Neuron (in vitro differentiated cells): ENCODE measurements at regions not wholly inside any gene's neighbourhood (a gene's known extent, or its start where the extent isn't known, plus 50 kb on each side); places are given as distances from the start of the nearest gene placed in this dataset.
"Not testable (repeated sequence)": the region's sequence is repeated elsewhere in the genome, so short reads cannot be mapped to it uniquely, and the experiment has no call there.

Source experiments
- H2AFZ ChIP-seq: one replicate; pipeline ENCODE4 v1.6.1; 2013; ENCODE audit warnings: low read depth, mild to moderate bottlenecking, inconsistent platforms, low read length, moderate library complexity
- H3K27me3 ChIP-seq: one replicate; pipeline ENCODE4 v1.6.1; 2013; ENCODE audit warnings: low read length; ENCODE audit not compliant: insufficient read depth
- H3K36me3 ChIP-seq: one replicate; pipeline ENCODE4 v1.6.1; 2013; ENCODE audit warnings: low read length; ENCODE audit not compliant: insufficient read depth
- H3K4me1 ChIP-seq: one replicate; pipeline ENCODE4 v1.6.1; 2013; ENCODE audit warnings: low read length; ENCODE audit not compliant: insufficient read depth
- H3K4me3 ChIP-seq: 2 replicates; pipeline ENCODE4 v1.5.1; 2013; ENCODE audit warnings: mild to moderate bottlenecking, low read length, moderate library complexity
- H3K9me3 ChIP-seq: one replicate; pipeline ENCODE4 v1.6.1; 2013; ENCODE audit warnings: low read length

DNA sequence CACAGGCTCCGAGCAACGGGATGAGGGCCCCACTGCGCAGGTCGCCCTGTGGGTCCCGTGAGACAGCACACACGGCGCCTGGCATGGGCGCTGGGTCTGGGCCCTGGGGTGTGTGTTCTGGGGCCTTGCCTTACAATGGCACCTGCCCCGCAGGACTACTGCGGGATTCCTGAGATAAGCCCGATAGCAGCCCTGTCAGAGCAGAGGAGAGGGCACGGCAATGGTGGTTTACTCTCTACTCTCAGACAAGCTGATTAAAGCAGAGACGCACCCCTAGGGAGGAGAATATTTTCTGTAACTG is 151.1 kb downstream of the NPIPB11 start:
- not testable (repeated sequence) for H3K36me3 ChIP-seq, H3K27me3 ChIP-seq, H2AFZ ChIP-seq, H3K4me1 ChIP-seq, H3K4me3 ChIP-seq, H3K9me3 ChIP-seq

DNA sequence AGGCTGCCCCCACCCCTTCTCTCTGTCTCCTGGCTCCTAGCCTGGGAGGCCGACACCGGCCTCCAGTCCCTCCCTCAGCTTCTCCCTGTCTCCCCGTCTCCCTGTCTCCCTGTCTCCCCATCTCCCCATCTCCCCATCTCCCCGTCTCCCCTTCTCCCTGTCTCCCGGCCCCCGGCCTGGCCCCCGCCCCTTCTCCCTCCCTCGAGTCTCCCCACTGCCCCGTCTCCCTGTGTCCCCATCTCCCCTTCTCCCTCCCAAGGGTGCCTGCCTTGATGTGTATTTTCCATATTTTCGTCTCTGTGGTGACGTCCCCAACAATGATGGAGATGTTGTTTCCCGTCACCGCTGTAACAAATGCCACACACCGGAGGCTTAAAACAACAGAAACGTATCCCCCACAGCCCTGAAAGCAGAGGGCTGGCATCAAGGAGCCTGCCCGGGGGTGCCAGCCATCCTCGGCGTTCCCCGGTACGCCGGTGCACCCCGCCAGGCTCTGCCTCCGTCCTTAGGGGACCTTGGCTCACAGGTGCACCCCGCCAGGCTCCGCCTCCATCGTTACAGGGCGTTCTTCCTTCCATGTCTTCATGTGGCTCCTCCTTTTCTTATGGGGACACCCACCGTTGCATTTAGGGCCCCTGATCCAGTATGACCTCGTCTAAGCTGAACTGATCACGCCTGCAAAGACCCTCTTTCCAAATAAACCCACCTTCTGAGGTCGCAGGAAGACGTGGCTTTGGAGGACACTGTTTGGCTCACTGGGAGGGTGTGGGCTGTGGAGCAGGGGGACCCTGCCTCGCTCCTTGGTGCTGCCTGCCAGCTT is 151.6 kb downstream of the NPIPB11 start:
- no peak overlapping the region for H3K4me3 ChIP-seq
- H3K9me3 ChIP-seq = peaks cover 2% of the 10 kb centered on the region
- H3K4me1 ChIP-seq = no peaks in the 10 kb centered on the region
- H3K27me3 ChIP-seq = no peaks in the 10 kb centered on the region
- H2AFZ ChIP-seq = no peak overlapping the region
- no peaks in the 10 kb centered on the region for H3K36me3 ChIP-seq

DNA sequence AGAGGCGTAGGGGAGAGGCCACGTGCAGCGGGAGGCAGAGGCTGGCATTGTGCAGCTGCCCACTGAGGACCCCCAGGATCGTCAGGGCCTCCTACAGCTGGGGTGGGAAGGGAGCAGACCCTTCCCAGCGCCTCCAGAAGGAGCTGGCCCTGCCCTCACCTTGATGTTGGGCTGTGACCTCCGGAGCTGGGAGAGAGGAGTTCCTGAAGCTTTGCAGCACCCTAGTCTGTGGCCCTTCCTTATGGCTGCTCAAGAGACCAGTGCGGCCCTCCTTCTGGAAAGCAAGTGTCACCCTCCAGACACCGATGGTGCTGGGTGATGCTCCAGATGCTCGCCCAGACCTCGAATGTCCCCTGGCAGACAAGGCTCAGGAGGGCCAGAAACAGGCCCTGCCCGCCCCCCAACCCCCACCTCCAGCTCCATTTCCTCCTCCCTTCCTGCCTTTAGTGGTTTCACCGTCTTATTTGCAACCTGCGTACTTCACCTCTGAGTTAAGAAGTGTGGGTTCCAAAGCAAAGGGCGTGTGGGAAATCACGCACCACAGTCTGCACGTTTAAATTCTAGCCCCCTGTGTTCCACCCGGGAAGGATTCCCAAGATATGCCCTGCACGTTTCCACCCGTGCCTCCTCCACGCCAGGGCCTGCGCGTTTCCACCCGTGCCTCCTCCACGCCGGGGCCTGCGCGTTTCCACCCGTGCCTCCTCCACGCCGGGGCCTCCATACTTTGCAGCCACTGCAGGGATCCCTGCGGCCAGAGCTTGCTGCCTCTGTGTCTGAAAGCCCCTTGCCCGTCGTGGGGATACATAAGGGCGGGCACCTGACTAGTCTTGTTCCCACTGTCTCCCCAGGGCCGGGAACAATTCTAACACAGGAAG is 152.6 kb downstream of the NPIPB11 start:
- H3K4me3 ChIP-seq, H3K36me3 ChIP-seq, H3K27me3 ChIP-seq, H3K9me3 ChIP-seq, H2AFZ ChIP-seq, H3K4me1 ChIP-seq: not testable (repeated sequence)

DNA sequence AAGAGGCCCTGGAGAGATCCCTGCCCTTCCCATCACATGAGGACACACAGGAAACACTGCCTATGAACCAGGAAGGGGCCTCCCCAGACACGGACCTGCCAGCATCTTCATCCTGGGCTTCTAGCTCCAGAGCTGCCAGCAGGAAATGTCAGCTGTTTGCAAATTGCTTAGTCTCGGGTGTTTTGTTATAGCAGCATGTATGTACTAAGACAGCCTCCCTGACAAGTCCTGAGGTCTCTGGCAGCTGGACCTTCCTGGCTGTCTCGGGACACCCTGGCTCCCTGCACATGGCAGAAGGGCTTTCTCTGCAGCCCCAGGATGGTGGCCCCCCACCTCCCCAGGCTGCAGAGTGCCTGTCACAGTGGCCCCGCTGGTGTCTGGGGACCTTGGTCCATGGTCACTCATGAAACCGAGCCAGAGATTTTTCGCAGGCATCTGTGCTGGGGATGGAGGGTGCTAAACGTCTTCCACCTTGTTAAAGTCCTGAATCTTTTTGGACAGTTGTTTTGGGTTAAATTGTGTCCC is 153.4 kb downstream of the NPIPB11 start:
- not testable (repeated sequence) for H2AFZ ChIP-seq, H3K36me3 ChIP-seq, H3K9me3 ChIP-seq, H3K4me1 ChIP-seq, H3K4me3 ChIP-seq, H3K27me3 ChIP-seq

DNA sequence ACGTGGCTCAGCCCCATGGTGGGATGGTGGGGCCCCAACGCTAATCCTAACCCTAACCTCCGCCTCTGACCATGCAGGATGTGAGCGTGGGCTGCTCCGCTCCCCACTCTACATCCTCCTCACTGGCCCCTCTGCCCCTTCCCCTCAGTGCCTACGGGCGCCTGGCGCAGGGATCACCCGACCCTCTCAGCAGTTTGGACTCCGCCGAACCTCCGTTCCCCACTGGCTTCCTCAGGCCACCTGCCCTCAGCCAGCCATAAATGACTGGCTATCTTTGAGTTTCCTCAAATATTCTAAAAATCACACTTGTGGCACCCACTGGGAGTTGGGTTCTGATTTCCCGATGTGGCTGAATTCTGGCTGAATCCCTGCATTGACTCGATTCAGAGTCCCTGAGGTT is 154.2 kb downstream of the NPIPB11 start:
- H3K9me3 ChIP-seq, H3K36me3 ChIP-seq, H2AFZ ChIP-seq, H3K4me3 ChIP-seq, H3K27me3 ChIP-seq, H3K4me1 ChIP-seq: not testable (repeated sequence)

DNA sequence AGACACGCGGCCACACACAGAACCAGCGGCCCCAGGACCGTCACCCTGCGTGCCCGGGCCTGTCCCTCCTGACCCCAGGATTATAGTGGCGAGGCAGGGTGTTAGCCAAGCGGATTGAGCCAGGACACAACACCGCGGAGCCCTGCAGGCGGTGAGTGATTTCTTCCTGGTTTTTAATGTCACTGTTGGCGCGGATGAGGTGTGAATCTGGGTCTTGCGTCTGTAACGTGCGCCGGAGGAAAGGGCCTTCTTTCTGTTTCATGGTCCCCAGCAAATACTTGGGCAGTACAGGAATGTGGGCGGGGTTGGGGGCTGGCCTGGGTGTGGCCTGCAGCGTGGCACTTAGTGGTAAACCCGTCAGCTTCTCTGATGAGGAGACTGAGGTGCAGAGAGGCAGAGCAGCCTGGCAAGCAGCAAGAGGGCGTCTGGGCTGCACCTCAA is 154.9 kb downstream of the NPIPB11 start:
- H3K4me3 ChIP-seq, H3K4me1 ChIP-seq, H3K36me3 ChIP-seq, H2AFZ ChIP-seq, H3K9me3 ChIP-seq, H3K27me3 ChIP-seq: not testable (repeated sequence)

DNA sequence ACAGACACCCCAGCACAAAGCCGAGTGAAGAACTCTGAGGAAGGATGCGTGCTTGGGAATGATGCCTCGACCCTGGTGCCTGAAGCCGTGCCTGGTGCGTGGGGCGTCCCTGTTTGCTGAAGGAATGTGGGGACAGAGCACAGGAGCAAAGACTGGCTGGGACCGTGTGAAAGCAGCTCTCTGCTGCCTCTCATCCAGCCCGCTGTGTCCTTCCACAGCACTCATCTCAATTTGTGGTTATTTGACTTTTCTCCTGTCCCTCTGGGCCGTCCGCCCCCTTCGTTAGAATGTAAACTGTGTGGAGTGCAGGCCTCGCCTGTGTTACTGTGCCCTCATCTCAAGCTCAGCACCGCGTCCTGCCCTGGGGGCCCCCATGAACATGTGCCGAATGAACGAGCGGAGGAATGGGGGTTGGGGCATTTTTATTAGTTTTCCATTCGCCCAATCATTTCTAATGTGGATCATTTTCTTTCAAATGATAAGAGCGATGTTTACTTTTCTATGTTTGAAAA is 155.5 kb downstream of the NPIPB11 start:
- not testable (repeated sequence) for H3K36me3 ChIP-seq, H3K27me3 ChIP-seq, H3K9me3 ChIP-seq, H3K4me3 ChIP-seq, H2AFZ ChIP-seq, H3K4me1 ChIP-seq

DNA sequence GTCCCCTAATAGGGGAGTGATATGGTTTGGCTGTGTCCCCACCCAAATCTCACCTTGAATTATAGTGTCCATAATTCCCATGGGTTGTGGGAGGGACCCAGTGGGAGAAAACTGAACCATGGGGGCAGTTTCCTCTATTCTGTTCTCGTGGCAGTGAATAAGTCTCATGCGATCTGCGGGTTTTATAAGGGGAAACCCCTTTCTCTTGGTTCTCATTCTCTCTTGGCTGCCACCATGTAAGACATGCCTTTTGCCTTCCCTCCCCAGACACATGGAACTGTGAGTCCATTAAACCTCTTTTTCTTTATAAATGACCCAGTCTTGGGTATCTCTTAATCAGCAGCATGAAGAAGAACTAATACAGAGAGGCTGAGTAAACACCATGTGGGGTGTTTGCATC is 156.0 kb downstream of the NPIPB11 start:
- H2AFZ ChIP-seq, H3K27me3 ChIP-seq, H3K4me3 ChIP-seq, H3K4me1 ChIP-seq, H3K36me3 ChIP-seq, H3K9me3 ChIP-seq: not testable (repeated sequence)

DNA sequence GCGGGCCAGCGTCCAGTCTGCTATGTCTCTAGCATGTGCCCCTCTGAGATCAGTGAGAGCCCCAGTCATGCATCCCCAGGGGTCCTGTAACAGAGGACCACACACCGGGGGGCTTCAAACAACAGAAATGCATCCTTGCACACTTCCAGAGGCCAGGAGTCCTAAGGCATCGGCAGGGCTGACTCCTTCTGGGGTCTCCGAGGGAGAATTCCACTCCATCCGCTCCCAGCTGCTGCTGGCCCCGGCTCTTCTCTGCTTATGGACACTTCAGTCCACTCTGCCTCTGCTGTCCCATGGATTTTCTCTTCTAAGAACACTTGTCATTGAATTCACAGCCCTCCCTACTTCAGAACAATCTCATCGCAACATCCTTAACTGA is 157.6 kb downstream of the NPIPB11 start:
- H3K27me3 ChIP-seq, H3K36me3 ChIP-seq, H3K4me3 ChIP-seq, H3K9me3 ChIP-seq, H3K4me1 ChIP-seq, H2AFZ ChIP-seq: not testable (repeated sequence)

DNA sequence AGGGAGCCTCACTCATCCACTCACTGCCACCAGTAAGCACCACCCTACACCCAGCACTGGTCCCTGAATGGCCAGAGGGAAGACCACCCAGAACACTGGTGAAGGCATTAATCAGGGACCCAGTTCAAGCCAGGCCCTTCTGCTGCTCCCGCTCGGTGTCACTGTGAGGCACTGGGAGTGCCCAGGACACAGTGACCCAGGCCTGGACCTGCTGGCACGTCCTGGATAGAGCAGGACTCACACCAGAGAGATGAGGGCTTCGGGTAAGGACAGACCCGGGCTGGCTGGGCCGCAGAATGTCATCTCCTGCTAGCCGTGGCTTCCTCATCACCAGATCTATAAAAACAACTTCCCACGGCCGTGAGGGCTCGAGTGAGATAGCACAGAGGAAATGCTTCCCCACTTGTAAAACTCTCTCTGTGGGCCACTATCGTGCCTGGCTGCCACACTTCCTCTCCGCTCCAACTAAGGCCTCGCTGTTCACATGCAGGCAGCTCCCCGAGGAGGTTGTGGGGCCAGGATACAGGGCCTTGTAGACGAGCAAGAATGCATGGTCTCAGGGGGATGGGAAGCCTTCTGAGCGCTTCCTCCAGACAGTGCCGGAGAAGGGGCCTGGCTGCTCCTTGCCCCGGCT is 158.1 kb downstream of the NPIPB11 start:
- not testable (repeated sequence) for H3K4me1 ChIP-seq, H3K36me3 ChIP-seq, H3K27me3 ChIP-seq, H3K9me3 ChIP-seq, H2AFZ ChIP-seq, H3K4me3 ChIP-seq

DNA sequence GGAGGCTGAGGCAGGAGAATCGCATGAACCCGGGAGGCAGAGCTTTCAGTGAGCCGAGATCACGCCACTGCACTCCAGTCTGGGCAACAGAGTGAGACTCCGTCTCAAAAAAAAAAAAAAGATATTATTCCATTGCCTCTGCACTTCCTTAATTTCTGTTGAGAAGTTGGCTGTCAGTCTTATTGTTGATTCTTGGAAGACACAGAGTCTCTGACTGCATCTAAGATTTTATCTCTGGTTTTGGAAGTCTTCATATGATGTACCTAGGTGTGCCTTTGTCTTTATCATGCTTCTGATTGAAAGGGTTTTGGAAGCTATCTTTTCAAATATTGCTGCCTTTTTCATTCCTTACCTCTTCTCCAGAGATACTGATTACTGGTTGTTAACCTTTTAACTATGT is 160.4 kb downstream of the NPIPB11 start:
- H3K4me3 ChIP-seq, H3K27me3 ChIP-seq, H3K4me1 ChIP-seq, H2AFZ ChIP-seq, H3K9me3 ChIP-seq, H3K36me3 ChIP-seq: not testable (repeated sequence)

DNA sequence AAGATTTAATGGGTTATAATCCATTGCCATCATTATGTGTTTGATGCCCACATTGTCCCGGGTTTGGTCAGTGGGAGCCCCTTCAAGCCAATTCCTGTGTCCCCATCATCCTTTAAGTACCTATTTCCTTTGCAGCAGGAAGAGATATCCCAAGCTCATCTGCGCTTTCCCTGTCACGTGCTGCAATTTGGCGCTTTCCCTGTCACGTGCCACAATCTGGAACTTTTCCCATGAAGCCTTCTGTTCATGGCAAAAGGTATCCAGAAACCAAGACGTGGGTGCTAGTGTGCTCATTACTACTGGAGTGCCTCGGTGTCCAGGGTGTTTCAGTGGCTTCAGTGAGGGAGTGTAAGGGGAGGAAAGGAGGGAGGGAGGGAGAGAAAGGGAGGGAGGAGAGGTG is 168.5 kb downstream of the NPIPB11 start:
- H2AFZ ChIP-seq = no peak overlapping the region
- H3K4me3 ChIP-seq = no peak overlapping the region
- H3K27me3 ChIP-seq = no peaks in the 10 kb centered on the region
- no peaks in the 10 kb centered on the region for H3K36me3 ChIP-seq
- no peaks in the 10 kb centered on the region for H3K9me3 ChIP-seq
- no peaks in the 10 kb centered on the region for H3K4me1 ChIP-seq

DNA sequence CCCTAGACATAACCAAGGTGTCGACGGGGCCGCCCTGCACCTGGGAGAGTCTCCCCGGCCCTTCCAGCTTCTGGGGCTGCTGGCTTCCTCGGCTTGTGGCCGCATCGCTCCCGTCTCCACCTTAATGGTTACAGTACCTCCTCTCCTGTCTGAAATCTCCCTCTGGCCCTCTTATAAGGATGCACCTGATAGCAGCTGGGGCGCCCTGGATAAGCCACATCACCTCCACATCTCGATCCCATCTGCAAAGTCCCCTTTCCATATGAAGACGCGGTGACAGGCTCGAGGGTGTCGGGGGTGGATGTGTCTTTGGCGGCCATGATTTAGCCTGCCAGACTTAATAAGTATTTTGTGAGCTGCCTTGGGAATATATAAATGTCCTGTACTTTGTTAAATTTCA is 169.0 kb downstream of the NPIPB11 start:
- not testable (repeated sequence) for H3K4me3 ChIP-seq, H3K4me1 ChIP-seq, H3K9me3 ChIP-seq, H3K27me3 ChIP-seq, H2AFZ ChIP-seq, H3K36me3 ChIP-seq
